ENCODE measurements at regions not wholly inside any gene's neighbourhood (a gene's known extent, or its start where the extent isn't known, plus 50 kb on each side); places are given as distances from the start of the nearest gene placed in this dataset.

- TF ChIP-seq CTCF (IDR thresholded peaks at IDR 0.05): no peak
- no peak for TF ChIP-seq EP300 (IDR thresholded peaks at IDR 0.05)
Measured at GRCh38 chr3:34619990-34620389, 821.6 kb downstream of the PDCD6IP start.

Measured in sigmoid colon (tissue), 4 donors.